ENCODE measurements at regions not wholly inside any gene's neighbourhood (a gene's known extent, or its start where the extent isn't known, plus 50 kb on each side); places are given as distances from the start of the nearest gene placed in this dataset.

DNA sequence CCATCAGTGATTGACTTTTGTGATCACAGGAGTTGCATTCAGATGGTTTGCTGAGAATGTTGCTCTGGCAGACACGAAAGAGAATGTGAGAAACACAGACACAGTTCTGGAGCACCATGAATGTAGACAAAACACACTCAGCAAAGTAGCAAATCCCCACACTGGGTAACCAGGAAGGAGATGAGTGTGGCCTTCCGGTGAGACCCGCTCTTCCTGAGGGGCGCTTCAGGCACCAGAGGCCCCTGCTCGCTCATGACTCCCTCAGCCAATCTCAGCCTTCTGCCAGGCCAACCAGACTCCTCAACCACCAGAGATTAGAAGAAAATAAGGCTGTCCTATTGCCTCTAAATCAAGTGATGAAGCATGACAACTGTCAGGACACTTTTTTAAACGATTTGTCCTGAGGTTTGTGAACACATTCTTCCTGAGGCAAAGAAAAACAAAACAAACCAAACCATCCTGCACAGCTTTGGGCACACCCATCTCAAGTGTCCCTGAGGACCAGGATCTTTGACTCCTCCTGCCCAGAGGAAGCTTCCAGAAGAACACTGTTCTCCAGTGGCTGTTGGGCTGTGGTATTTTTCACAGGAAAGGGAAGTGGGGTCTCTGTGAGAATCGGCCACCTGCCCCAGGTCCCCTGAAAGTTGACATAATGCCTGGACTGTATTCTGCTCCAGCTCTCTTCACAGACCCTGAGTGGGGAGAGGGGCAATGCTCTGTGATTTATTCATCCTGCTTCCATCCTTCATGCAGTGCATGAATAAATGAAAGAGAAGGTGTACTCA is 152.8 kb downstream of the BCL11A start:
- no peaks in the 10 kb centered on the region for H3F3A ChIP-seq (ENCODE audit: insufficient read depth)
- no peaks in the 10 kb centered on the region for H3K27me3 ChIP-seq (ENCODE audit: low read length)
- H2AFZ ChIP-seq (ENCODE audit: low read depth, low read length, severe bottlenecking) = no peak overlapping the region
- H4K20me1 ChIP-seq (ENCODE audit: low read depth, low read length) = no peaks in the 10 kb centered on the region
- no peak overlapping the region for H3K27ac ChIP-seq (ENCODE audit: low read depth, low read length)
- TF ChIP-seq, protein P1, sequence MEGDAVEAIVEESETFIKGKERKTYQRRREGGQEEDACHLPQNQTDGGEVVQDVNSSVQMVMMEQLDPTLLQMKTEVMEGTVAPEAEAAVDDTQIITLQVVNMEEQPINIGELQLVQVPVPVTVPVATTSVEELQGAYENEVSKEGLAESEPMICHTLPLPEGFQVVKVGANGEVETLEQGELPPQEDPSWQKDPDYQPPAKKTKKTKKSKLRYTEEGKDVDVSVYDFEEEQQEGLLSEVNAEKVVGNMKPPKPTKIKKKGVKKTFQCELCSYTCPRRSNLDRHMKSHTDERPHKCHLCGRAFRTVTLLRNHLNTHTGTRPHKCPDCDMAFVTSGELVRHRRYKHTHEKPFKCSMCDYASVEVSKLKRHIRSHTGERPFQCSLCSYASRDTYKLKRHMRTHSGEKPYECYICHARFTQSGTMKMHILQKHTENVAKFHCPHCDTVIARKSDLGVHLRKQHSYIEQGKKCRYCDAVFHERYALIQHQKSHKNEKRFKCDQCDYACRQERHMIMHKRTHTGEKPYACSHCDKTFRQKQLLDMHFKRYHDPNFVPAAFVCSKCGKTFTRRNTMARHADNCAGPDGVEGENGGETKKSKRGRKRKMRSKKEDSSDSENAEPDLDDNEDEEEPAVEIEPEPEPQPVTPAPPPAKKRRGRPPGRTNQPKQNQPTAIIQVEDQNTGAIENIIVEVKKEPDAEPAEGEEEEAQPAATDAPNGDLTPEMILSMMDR (IDR thresholded peaks at IDR 0.05; ENCODE audit: insufficient read depth, low read length, poor library complexity, severe bottlenecking) = no peak
- TF ChIP-seq EZH2phosphoT487 (conservative IDR thresholded peaks at IDR 0.05; ENCODE audit: low read length) = no peak
- no peaks in the 10 kb centered on the region for H3K9me3 ChIP-seq (ENCODE audit: insufficient read depth, low read length)
- no peaks in the 10 kb centered on the region for H3K36me3 ChIP-seq (ENCODE audit: low read length)
- no peaks in the 10 kb centered on the region for H3K9me2 ChIP-seq (replicated peaks; ENCODE audit: insufficient read depth, low read length)
- H3K9ac ChIP-seq (ENCODE audit: low read length) = no peak overlapping the region
- H3K79me2 ChIP-seq (ENCODE audit: insufficient read depth, low read length) = no peaks in the 10 kb centered on the region
- no peak overlapping the region for H3K4me2 ChIP-seq (ENCODE audit: low read depth, low read length, poor library complexity, severe bottlenecking)
- H3K4me3 ChIP-seq (ENCODE audit: insufficient read depth, low read length, poor library complexity, severe bottlenecking) = no peak overlapping the region

DNA sequence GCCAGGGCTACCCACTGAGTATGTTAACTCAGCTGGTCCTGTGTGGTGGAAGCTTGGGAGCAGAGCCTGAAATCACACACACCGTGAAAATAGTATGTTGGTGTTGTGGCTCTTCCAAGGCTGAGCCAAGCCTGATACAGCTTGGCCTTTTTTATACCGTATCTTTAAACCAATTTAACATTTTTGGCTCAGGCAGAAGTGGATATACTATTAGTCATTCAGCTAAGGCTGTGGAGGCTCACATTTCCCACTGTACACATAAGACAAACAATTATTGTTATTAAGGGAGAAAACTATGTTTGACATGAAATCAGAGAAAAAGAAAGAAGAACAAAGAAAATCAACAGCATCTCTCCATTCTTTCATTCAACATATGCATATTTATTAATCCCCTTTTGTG is 159.0 kb downstream of the BCL11A start:
- Histone ChIP-seq H3K4me2 (ENCODE audit: low read depth, low read length, poor library complexity, severe bottlenecking) (no peak overlapping the region), H3F3A (ENCODE audit: insufficient read depth) (no peaks in the 10 kb centered on the region), H3K79me2 (ENCODE audit: insufficient read depth, low read length) (no peaks in the 10 kb centered on the region), H3K9me3 (ENCODE audit: insufficient read depth, low read length) (no peaks in the 10 kb centered on the region), H3K4me3 (ENCODE audit: insufficient read depth, low read length, poor library complexity, severe bottlenecking) (no peak overlapping the region), H2AFZ (ENCODE audit: low read depth, low read length, severe bottlenecking) (no peak overlapping the region), H3K36me3 (ENCODE audit: low read length) (no peaks in the 10 kb centered on the region), H3K9ac (ENCODE audit: low read length) (no peak overlapping the region), H3K9me2 (replicated peaks; ENCODE audit: insufficient read depth, low read length) (no peaks in the 10 kb centered on the region), H3K27me3 (ENCODE audit: low read length) (no peaks in the 10 kb centered on the region), H3K27ac (ENCODE audit: low read depth, low read length) (no peak overlapping the region), H4K20me1 (ENCODE audit: low read depth, low read length) (no peaks in the 10 kb centered on the region)
- TF ChIP-seq EZH2phosphoT487 (conservative IDR thresholded peaks at IDR 0.05; ENCODE audit: low read length) = no peak
- TF ChIP-seq, protein P1 (IDR thresholded peaks at IDR 0.05; ENCODE audit: insufficient read depth, low read length, poor library complexity, severe bottlenecking) = no peak

DNA sequence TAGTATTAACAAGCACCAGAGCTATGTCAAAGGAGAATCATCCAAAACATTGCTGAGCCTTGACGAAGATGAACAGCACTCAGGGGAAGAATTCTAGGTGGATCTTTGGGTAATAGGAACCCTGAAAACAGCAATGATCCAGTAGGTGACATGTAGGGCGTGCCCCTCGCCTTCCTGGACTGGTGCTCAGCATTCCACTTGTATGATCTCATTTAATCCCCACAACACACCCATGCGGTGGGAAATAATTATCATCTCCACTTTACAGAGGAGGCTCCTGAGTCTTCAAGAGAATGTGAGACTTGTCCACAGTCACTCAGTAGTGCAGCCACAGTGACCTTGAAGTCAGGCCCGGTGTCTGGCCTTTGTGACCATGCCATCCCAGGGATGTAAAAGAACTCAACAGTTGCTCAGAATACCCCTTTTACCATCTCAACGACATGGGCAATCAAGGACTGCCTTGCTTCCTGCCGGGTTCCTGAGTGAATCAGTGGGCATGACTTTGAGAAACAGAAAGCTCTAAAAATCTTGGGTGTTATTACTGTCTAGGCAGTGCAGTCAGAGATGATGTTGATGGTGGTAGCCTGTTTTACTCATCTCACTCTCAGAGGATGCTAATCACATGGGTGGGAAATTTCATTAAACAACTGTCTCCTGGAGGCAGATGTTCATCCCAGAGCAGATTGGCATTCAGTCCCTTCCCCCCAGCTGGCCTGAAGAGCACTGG is 161.6 kb downstream of the BCL11A start:
- TF ChIP-seq EZH2phosphoT487 (conservative IDR thresholded peaks at IDR 0.05; ENCODE audit: low read length) = no peak
- TF ChIP-seq, protein P1 (IDR thresholded peaks at IDR 0.05; ENCODE audit: insufficient read depth, low read length, poor library complexity, severe bottlenecking) = no peak
- Histone ChIP-seq H3K9me3 (ENCODE audit: insufficient read depth, low read length) (no peaks in the 10 kb centered on the region), H3K79me2 (ENCODE audit: insufficient read depth, low read length) (no peaks in the 10 kb centered on the region), H3F3A (ENCODE audit: insufficient read depth) (no peaks in the 10 kb centered on the region), H3K9ac (ENCODE audit: low read length) (no peak overlapping the region), H4K20me1 (ENCODE audit: low read depth, low read length) (no peaks in the 10 kb centered on the region), H2AFZ (ENCODE audit: low read depth, low read length, severe bottlenecking) (no peak overlapping the region), H3K36me3 (ENCODE audit: low read length) (no peaks in the 10 kb centered on the region), H3K9me2 (replicated peaks; ENCODE audit: insufficient read depth, low read length) (no peaks in the 10 kb centered on the region), H3K4me2 (ENCODE audit: low read depth, low read length, poor library complexity, severe bottlenecking) (no peak overlapping the region), H3K27me3 (ENCODE audit: low read length) (no peaks in the 10 kb centered on the region), H3K27ac (ENCODE audit: low read depth, low read length) (no peak overlapping the region), H3K4me3 (ENCODE audit: insufficient read depth, low read length, poor library complexity, severe bottlenecking) (no peak overlapping the region)
